PC-9 (cell line): ENCODE measurements at regions not wholly inside any gene's neighbourhood (a gene's known extent, or its start where the extent isn't known, plus 50 kb on each side); places are given as distances from the start of the nearest gene placed in this dataset.

ENCODE experiments used
- BruUV-seq: library from RNA; stranded (reverse); fragments of 400-500 nt; replicated peaks from 2 replicates; lab custom pipeline; 2021; lab: Mats Ljungman, UMichigan
- CTCF ChIA-PET: fragments of 300-600 bp; sonication (Branson Sonifier 250); formaldehyde crosslinking; loops from one replicate; lab custom pipeline; 2022; ENCODE audit warnings: antibody characterized with exemption; lab: Charles Lee
- POLR2A ChIA-PET: fragments of 300-600 bp; sonication (Branson Sonifier 250); formaldehyde crosslinking; loops from one replicate; lab custom pipeline; 2022; ENCODE audit warnings: antibody characterized with exemption; ENCODE audit not compliant: unreplicated experiment; lab: Charles Lee
- DNase-seq, 2 experiments: peaks; one replicate each; pipeline versions ENCODE4 v3.0.0 to v3.0.0-alpha.2; 2015 to 2022; ENCODE audit warnings: mixed read lengths in 1 of 2
- H2AFZ ChIP-seq: fragments of 200-600 bp; sonication (generic); 2 replicates; pipeline ENCODE4 v1.8.1; 2017; ENCODE audit warnings: antibody characterized with exemption
- H3F3A ChIP-seq: fragments of 200-600 bp; sonication (generic); 2 replicates; pipeline ENCODE4 v1.8.1; 2017; ENCODE audit warnings: antibody characterized with exemption, mild to moderate bottlenecking, low read depth; ENCODE audit not compliant: insufficient read depth
- H3K27ac ChIP-seq: fragments of 200-600 bp; sonication (generic); 2 replicates; pipeline ENCODE4 v1.6.1; 2016; ENCODE audit warnings: mixed run types
- H3K27me3 ChIP-seq: fragments of 200-600 bp; sonication (generic); 2 replicates; pipeline ENCODE4 v1.6.1; 2016; ENCODE audit warnings: low read depth, mixed run types; ENCODE audit not compliant: insufficient read depth
- H3K36me3 ChIP-seq: fragments of 200-600 bp; sonication (generic); 2 replicates; pipeline ENCODE4 v1.6.1; 2016; ENCODE audit warnings: low read depth, mixed run types
- H3K4me1 ChIP-seq: fragments of 200-600 bp; sonication (generic); replicated peaks from 2 replicates; pipeline ENCODE4 v1.6.1; 2016; ENCODE audit warnings: mixed run types; ENCODE audit not compliant: insufficient read depth
- H3K4me2 ChIP-seq: fragments of 200-600 bp; sonication (generic); 2 replicates; pipeline ENCODE4 v1.6.1; 2017; ENCODE audit warnings: mixed run types
- H3K4me3 ChIP-seq: fragments of 200-600 bp; sonication (generic); 2 replicates; pipeline ENCODE4 v1.6.1; 2016; ENCODE audit warnings: mixed run types
- H3K79me2 ChIP-seq: fragments of 200-600 bp; sonication (generic); 2 replicates; pipeline ENCODE4 v1.6.1; 2017; ENCODE audit warnings: low read depth, mixed run types
- H3K9me2 ChIP-seq: fragments of 200-600 bp; sonication (generic); 2 replicates; pipeline ENCODE4 v1.8.1; 2017; ENCODE audit warnings: mild to moderate bottlenecking; ENCODE audit not compliant: insufficient read depth
- H3K9me3 ChIP-seq: fragments of 200-600 bp; sonication (generic); 2 replicates; pipeline ENCODE4 v1.8.1; 2016; ENCODE audit warnings: low read depth; ENCODE audit not compliant: insufficient read depth
- H4K20me1 ChIP-seq: fragments of 200-600 bp; sonication (generic); 2 replicates; pipeline ENCODE4 v1.8.1; 2017; ENCODE audit not compliant: insufficient read depth
- CTCF ChIP-seq: fragments of 200-600 bp; sonication (generic); conservative IDR thresholded peaks from 2 replicates; pipeline ENCODE4 v1.6.1; 2017; ENCODE audit warnings: mixed run types, antibody characterized with exemption, mild to moderate bottlenecking, moderate library complexity
- EZH2 ChIP-seq: fragments of 200-600 bp; sonication (generic); IDR thresholded peaks from 2 replicates; pipeline ENCODE4 v1.8.0; 2017; ENCODE audit warnings: antibody characterized with exemption, low read depth
- intact Hi-C: fragments of 100-400 bp; cut with micrococcal nuclease; formaldehyde crosslinking; loops from one replicate; pipeline ENCODE4 v1.10.0; 2022; ENCODE audit not compliant: unreplicated experiment

GRCh38 chr5:29885595-29885994, 1307.9 kb upstream of the CDH6 start:
- BruUV-seq, result no TSS peak
- Histone ChIP-seq H2AFZ (no peak overlapping the region), H3K36me3 (no peaks in the 10 kb centered on the region), H3K9me3 (no peaks in the 10 kb centered on the region), H3K79me2 (no peaks in the 10 kb centered on the region), H4K20me1 (no peaks in the 10 kb centered on the region; the same call in 1 of the 2 replicates), H3K4me1 (no peaks in the 10 kb centered on the region), H3K4me3 (no peak overlapping the region), H3K4me2 (no peak overlapping the region), H3K9me2 (no peaks in the 10 kb centered on the region), H3K27me3 (no peaks in the 10 kb centered on the region), H3F3A (no peaks in the 10 kb centered on the region), H3K27ac (no peak overlapping the region)
- TF ChIP-seq EZH2, result no peak
- no peak for TF ChIP-seq CTCF
- intact Hi-C loops, result no loop called here
- ChIA-PET CTCF (no interaction called here), POLR2A (no interaction called here)
- DNase-seq, result no peak

- Histone ChIP-seq H3K4me3 (no peak overlapping the region), H3K4me2 (no peak overlapping the region), H3K79me2 (no peaks in the 10 kb centered on the region), H3F3A (no peaks in the 10 kb centered on the region), H4K20me1 (no peaks in the 10 kb centered on the region; the same call in 1 of the 2 replicates), H3K27ac (no peak overlapping the region), H2AFZ (no peak overlapping the region), H3K9me2 (no peaks in the 10 kb centered on the region), H3K9me3 (no peaks in the 10 kb centered on the region), H3K36me3 (no peaks in the 10 kb centered on the region), H3K27me3 (no peaks in the 10 kb centered on the region), H3K4me1 (no peaks in the 10 kb centered on the region)
- ChIA-PET CTCF (no interaction called here), POLR2A (no interaction called here)
- intact Hi-C loops, result no loop called here
- TF ChIP-seq CTCF (no peak), EZH2 (no peak)
- no TSS peak for BruUV-seq
- no peak for DNase-seq
These were observed 1311.5 kb upstream of the CDH6 start for GRCh38 chr5:29882036-29882435.

- no peaks in the 10 kb centered on the region for H3K36me3 ChIP-seq
- ChIA-PET POLR2A (interaction anchor here (0.6 kb wide), 1 partner anchor 90 kb away, joined by 3 read pairs; no protein-coding TSS in a partner anchor), CTCF (no interaction called here)
- H3K27me3 ChIP-seq, result no peaks in the 10 kb centered on the region
- H3K27ac ChIP-seq, result no peak overlapping the region
- H3K9me2 ChIP-seq, result no peaks in the 10 kb centered on the region
- intact Hi-C loops, result no loop called here
- no peaks in the 10 kb centered on the region for H3K79me2 ChIP-seq
- H4K20me1 ChIP-seq, result no peaks in the 10 kb centered on the region; the same call in 1 of the 2 replicates
- DNase-seq, result no peak
- BruUV-seq, result no TSS peak
- H3K4me3 ChIP-seq, result no peak overlapping the region
- H2AFZ ChIP-seq, result no peak overlapping the region
- TF ChIP-seq EZH2 (no peak), CTCF (no peak)
- H3K9me3 ChIP-seq, result no peaks in the 10 kb centered on the region
- no peaks in the 10 kb centered on the region for H3F3A ChIP-seq
- no peaks in the 10 kb centered on the region for H3K4me1 ChIP-seq
- no peak overlapping the region for H3K4me2 ChIP-seq
These were observed 1314.1 kb upstream of the CDH6 start for GRCh38 chr5:29879401-29879800.
